H1 (cell line): ENCODE measurements at regions not wholly inside any gene's neighbourhood (a gene's known extent, or its start where the extent isn't known, plus 50 kb on each side); places are given as distances from the start of the nearest gene placed in this dataset.

Experiments used
- CTCF ChIA-PET: fragments of 300-600 bp; sonication (Branson Sonifier 250); formaldehyde crosslinking; loops from one replicate; lab custom pipeline; 2021; ENCODE audit not compliant: partially characterized antibody; lab: Charles Lee
- POLR2A ChIA-PET: fragments of 300-600 bp; sonication (Branson Sonifier 250); formaldehyde crosslinking; loops from one replicate; lab custom pipeline; 2021; ENCODE audit warnings: inconsistent platforms; ENCODE audit not compliant: partially characterized antibody; lab: Charles Lee
- DNase-seq, 2 experiments: peaks; one replicate each; pipeline versions ENCODE4 v3.0.0 to v3.0.0-alpha.2; 2010 to 2022; ENCODE audit warnings: low spot score in 2 of 2, low read depth in 1 of 2, mixed read lengths in 1 of 2
- FAIRE-seq: peaks from 2 replicates; lab custom pipeline; 2011; peaks lifted over from hg19 to GRCh38; lab: Jason Lieb, UNC
- H2AFZ ChIP-seq: 2 replicates; pipeline ENCODE4 v1.8.1; 2012; ENCODE audit warnings: low read length, inconsistent platforms
- H2AK5ac ChIP-seq: 2 replicates; pipeline ENCODE4 v1.6.1; 2013; ENCODE audit warnings: low read depth, low read length
- H2BK120ac ChIP-seq: replicated peaks from 2 replicates; pipeline ENCODE3; 2013; ENCODE audit warnings: low read depth, low read length, inconsistent platforms
- H2BK12ac ChIP-seq: 2 replicates; pipeline ENCODE4 v1.6.1; 2013; ENCODE audit warnings: low read depth, low read length
- H2BK15ac ChIP-seq: 2 replicates; pipeline ENCODE4 v1.6.1; 2013; ENCODE audit warnings: low read length
- H2BK20ac ChIP-seq: 2 replicates; pipeline ENCODE4 v1.6.1; 2013; ENCODE audit warnings: low read length
- H2BK5ac ChIP-seq: 2 replicates; pipeline ENCODE4 v1.6.1; 2013; ENCODE audit warnings: low read depth, low read length
- H3K14ac ChIP-seq: 2 replicates; pipeline ENCODE4 v1.6.1; 2013; ENCODE audit warnings: inconsistent platforms; ENCODE audit not compliant: insufficient read length
- H3K18ac ChIP-seq: 2 replicates; pipeline ENCODE4 v1.6.1; 2013; ENCODE audit warnings: low read length; ENCODE audit errors: extremely low read depth
- H3K23ac ChIP-seq: 2 replicates; pipeline ENCODE4 v1.6.1; 2013; ENCODE audit warnings: inconsistent platforms; ENCODE audit not compliant: insufficient read length
- H3K23me2 ChIP-seq: 2 replicates; pipeline ENCODE4 v1.6.1; 2013; ENCODE audit warnings: low read depth, low read length
- H3K27ac ChIP-seq: 2 replicates; pipeline ENCODE4 v1.6.1; 2011; ENCODE audit warnings: low read depth, low read length, inconsistent platforms
- H3K27me3 ChIP-seq, 4 experiments: replicated peaks in 1 of 4; 1 replicate in 1 of 4; 2 replicates in 3 of 4; pipeline versions ENCODE4 v1.6.1 to v1.8.1; 2011 to 2013; ENCODE audit warnings: low read length in 3 of 4, mild to moderate bottlenecking in 3 of 4, inconsistent platforms in 2 of 4, mixed read lengths in 2 of 4, moderate library complexity in 1 of 4; ENCODE audit not compliant: control insufficient read depth in 3 of 4, insufficient read depth in 3 of 4; ENCODE audit errors: extremely low read depth in 1 of 4
- H3K36me3 ChIP-seq, 4 experiments: 2 replicates each; pipeline versions ENCODE4 v1.6.1 to v1.8.1; 2011 to 2013; ENCODE audit warnings: mild to moderate bottlenecking in 4 of 4, low read length in 3 of 4, moderate library complexity in 2 of 4, control low read depth in 1 of 4, inconsistent platforms in 1 of 4; ENCODE audit not compliant: insufficient read depth in 4 of 4, control insufficient read depth in 2 of 4
- H3K4ac ChIP-seq: replicated peaks from 2 replicates; pipeline ENCODE3; 2013; ENCODE audit warnings: low read length, low read depth, mixed read lengths, inconsistent platforms; ENCODE audit not compliant: insufficient read length
- H3K4me1 ChIP-seq, 4 experiments: replicated peaks in 1 of 4; 1 replicate in 1 of 4; 2 replicates in 3 of 4; pipeline versions ENCODE4 v1.6.1 to v1.8.1; 2011 to 2013; ENCODE audit warnings: low read length in 3 of 4, inconsistent platforms in 2 of 4, mixed read lengths in 1 of 4; ENCODE audit not compliant: insufficient read depth in 4 of 4, control insufficient read depth in 3 of 4
- H3K4me2 ChIP-seq, 2 experiments: 2 replicates each; pipeline versions ENCODE4 v1.6.1 to v1.8.1; 2011 to 2013; ENCODE audit warnings: low read depth in 2 of 2, low read length in 2 of 2, control low read depth in 1 of 2, inconsistent platforms in 1 of 2, mild to moderate bottlenecking in 1 of 2; ENCODE audit not compliant: insufficient read depth in 1 of 2
- H3K4me3 ChIP-seq, 4 experiments: fragments of 200-600, 300-600 bp in 1 of 4; sonication (generic), shearing (Covaris generic), sonication (Bioruptor Twin) in 1 of 4; 2 replicates each; pipeline versions ENCODE4 v1.5.1 to v1.8.1; 2011 to 2016; ENCODE audit warnings: low read length in 4 of 4, low read depth in 3 of 4, control low read depth in 2 of 4, inconsistent platforms in 2 of 4, mild to moderate bottlenecking in 2 of 4, mixed read lengths in 1 of 4, moderate library complexity in 1 of 4; ENCODE audit not compliant: insufficient read depth in 2 of 4; ENCODE audit errors: extremely low read depth in 1 of 4
- H3K56ac ChIP-seq: replicated peaks from 2 replicates; pipeline ENCODE3; 2013; ENCODE audit warnings: low read depth, mild to moderate bottlenecking, mixed read lengths, low read length, inconsistent platforms; ENCODE audit not compliant: insufficient read length
- H3K79me1 ChIP-seq: 2 replicates; pipeline ENCODE4 v1.6.1; 2013; ENCODE audit warnings: low read depth, low read length, control low read depth
- H3K79me2 ChIP-seq, 2 experiments: 2 replicates each; pipeline versions ENCODE4 v1.6.1 to v1.8.1; 2012 to 2013; ENCODE audit warnings: low read length in 2 of 2, mild to moderate bottlenecking in 2 of 2, inconsistent platforms in 1 of 2; ENCODE audit not compliant: insufficient read depth in 2 of 2, control insufficient read depth in 1 of 2
- H3K9ac ChIP-seq, 4 experiments: replicated peaks in 1 of 4; 1 replicate in 1 of 4; 2 replicates in 3 of 4; pipeline versions ENCODE4 v1.6.1 to v1.8.1; 2011 to 2013; ENCODE audit warnings: low read depth in 3 of 4, low read length in 3 of 4, control low read depth in 2 of 4, mild to moderate bottlenecking in 2 of 4, moderate library complexity in 2 of 4, inconsistent platforms in 1 of 4; ENCODE audit errors: extremely low read depth in 1 of 4
- H3K9me3 ChIP-seq, 2 experiments: 2 replicates each; pipeline versions ENCODE4 v1.6.1 to v1.8.1; 2012 to 2013; ENCODE audit warnings: mild to moderate bottlenecking in 2 of 2, moderate library complexity in 2 of 2, control low read depth in 1 of 2, inconsistent platforms in 1 of 2, low read depth in 1 of 2, low read length in 1 of 2, mixed read lengths in 1 of 2; ENCODE audit not compliant: insufficient read depth in 2 of 2
- H4K20me1 ChIP-seq, 2 experiments: replicated peaks in 1 of 2; 2 replicates each; pipeline versions ENCODE3 to v1.8.1; 2011 to 2013; ENCODE audit warnings: inconsistent platforms in 2 of 2, low read length in 2 of 2, mild to moderate bottlenecking in 1 of 2; ENCODE audit not compliant: insufficient read depth in 2 of 2, control insufficient read depth in 1 of 2
- H4K5ac ChIP-seq: 2 replicates; pipeline ENCODE4 v1.6.1; 2013; ENCODE audit warnings: low read length, low read depth, mixed read lengths, inconsistent platforms; ENCODE audit not compliant: insufficient read length
- H4K8ac ChIP-seq: 2 replicates; pipeline ENCODE4 v1.8.0; 2013; ENCODE audit warnings: mild to moderate bottlenecking, moderate library complexity, low read length, inconsistent platforms; ENCODE audit not compliant: insufficient read depth; ENCODE audit errors: extremely low read depth
- H4K91ac ChIP-seq: replicated peaks from 2 replicates; pipeline ENCODE3; 2013; ENCODE audit warnings: low read length, mixed read lengths, inconsistent platforms; ENCODE audit not compliant: insufficient read length
- FOSL1 ChIP-seq: IDR thresholded peaks from 2 replicates; pipeline ENCODE4 v1.6.1; 2011; ENCODE audit warnings: mild to moderate bottlenecking, low read depth, low read length, moderate library complexity; ENCODE audit not compliant: insufficient read depth
- WGBS, 2 experiments: shearing (Covaris generic) in 1 of 2; methylation state at CpG; one replicate each; pipeline versions ENCODE4 v1.1.6 to v1.1.7; 2013 to 2015; ENCODE audit warnings: low lambda C conversion rate in 2 of 2, mixed read lengths in 2 of 2, inconsistent platforms in 1 of 2, low coverage in 1 of 2, missing lambda C conversion rate in 1 of 2; ENCODE audit not compliant: insufficient replicate concordance in 2 of 2, insufficient coverage in 1 of 2, insufficient read length in 1 of 2; ENCODE audit errors: extremely low coverage in 1 of 2, missing lambda C conversion rate in 1 of 2; 5-methylcytosine and 5-hydroxymethylcytosine counted together

DNA sequence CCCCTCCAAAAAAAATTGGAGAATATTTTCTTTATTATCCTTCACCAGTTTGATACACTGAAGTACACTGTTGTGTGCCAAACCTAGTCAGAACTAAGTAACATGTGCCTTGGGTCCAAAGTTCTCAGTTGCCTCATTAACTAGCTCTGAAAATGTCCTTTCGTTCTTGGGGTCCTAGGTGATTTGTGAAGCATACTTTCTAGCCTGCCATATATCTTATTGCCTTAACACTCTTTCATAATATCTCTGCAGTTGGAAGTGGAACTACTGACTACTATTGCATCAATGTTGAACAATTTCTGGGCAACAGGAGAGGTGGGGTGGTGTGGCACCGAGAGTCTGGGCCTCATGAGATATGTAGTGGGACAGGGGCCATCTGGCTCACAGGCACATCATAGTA is 592.9 kb upstream of the FBXO33 start:
- no peaks in the 10 kb centered on the region for H3K23me2 ChIP-seq
- H4K8ac ChIP-seq = no peak overlapping the region
- H4K91ac ChIP-seq = no peak overlapping the region
- no peaks in the 10 kb centered on the region for H3K79me1 ChIP-seq
- CTCF ChIA-PET = no interaction called here
- no peak overlapping the region for H3K14ac ChIP-seq
- no peak overlapping the region for H2BK5ac ChIP-seq
- H2BK15ac ChIP-seq = no peak overlapping the region
- FAIRE-seq (no peak), DNase-seq (no peak)
- no peak overlapping the region for H3K27ac ChIP-seq
- no peaks in the 10 kb centered on the region for H3K9me3 ChIP-seq
- no peaks in the 10 kb centered on the region for H3K4me1 ChIP-seq
- POLR2A ChIA-PET = no interaction called here
- H3K4me2 ChIP-seq = no peak overlapping the region
- WGBS, 2 experiments = 90% methylated on average over 2 of the region's 2 CpGs; no CpG with 5 or more reads in 1 of the 2 experiments
- no peak overlapping the region for H2BK20ac ChIP-seq
- H2BK120ac ChIP-seq = no peak overlapping the region
- no peak overlapping the region for H3K4me3 ChIP-seq
- no peaks in the 10 kb centered on the region for H3K36me3 ChIP-seq
- no peak overlapping the region for H4K5ac ChIP-seq
- H3K9ac ChIP-seq = no peak overlapping the region
- H4K20me1 ChIP-seq = no peaks in the 10 kb centered on the region
- H2AK5ac ChIP-seq = no peak overlapping the region
- H3K27me3 ChIP-seq = no peaks in the 10 kb centered on the region
- no peak overlapping the region for H3K23ac ChIP-seq
- H3K79me2 ChIP-seq = no peaks in the 10 kb centered on the region
- no peak overlapping the region for H3K56ac ChIP-seq
- H3K18ac ChIP-seq = no peak overlapping the region
- H2AFZ ChIP-seq = no peak overlapping the region
- no peak overlapping the region for H2BK12ac ChIP-seq
- no peak overlapping the region for H3K4ac ChIP-seq
- no peak for TF ChIP-seq FOSL1
